CD4-positive, alpha-beta T cell treated with Interleukin-17A for 4 hours (primary cell): ENCODE measurements at regions not wholly inside any gene's neighbourhood (a gene's known extent, or its start where the extent isn't known, plus 50 kb on each side); places are given as distances from the start of the nearest gene placed in this dataset.

Source experiments
- DNase-seq: peaks from one replicate; pipeline ENCODE4 v3.0.0-alpha.2; 2020; ENCODE audit warnings: mixed read lengths

GRCh38 chr13:80235166-80235966, 105.6 kb downstream of the SPRY2 start:
- no peak for DNase-seq

GRCh38 chr13:80227645-80228044, 113.3 kb downstream of the SPRY2 start:
- no peak for DNase-seq

- DNase-seq: no peak
Observed at GRCh38 chr13:80226645-80227044, 114.3 kb downstream of the SPRY2 start.

GRCh38 chr13:80224468-80224867, 116.5 kb downstream of the SPRY2 start:
- no peak for DNase-seq

- no peak for DNase-seq
Observed at GRCh38 chr13:80217614-80218456, 123.1 kb downstream of the SPRY2 start.

GRCh38 chr13:80215368-80215767, 125.6 kb downstream of the SPRY2 start:
- DNase-seq: no peak

- no peak for DNase-seq
Observed at GRCh38 chr13:80214521-80214991, 126.4 kb downstream of the SPRY2 start.

GRCh38 chr13:80214050-80214449, 126.9 kb downstream of the SPRY2 start:
- DNase-seq: no peak

- no peak for DNase-seq
Observed at GRCh38 chr13:80213201-80213600, 127.7 kb downstream of the SPRY2 start.

- no peak for DNase-seq
Observed at GRCh38 chr13:80211566-80211965, 129.4 kb downstream of the SPRY2 start.

GRCh38 chr13:80204642-80205041, 136.3 kb downstream of the SPRY2 start:
- DNase-seq: no peak

- DNase-seq: no peak
Observed at GRCh38 chr13:80203496-80203895, 137.4 kb downstream of the SPRY2 start.

- no peak for DNase-seq
Observed at GRCh38 chr13:80201694-80202468, 139.0 kb downstream of the SPRY2 start.

GRCh38 chr13:80199585-80200292, 141.2 kb downstream of the SPRY2 start:
- DNase-seq: no peak

GRCh38 chr13:80199067-80199466, 141.9 kb downstream of the SPRY2 start:
- no peak for DNase-seq

- no peak for DNase-seq
Observed at GRCh38 chr13:80196756-80197155, 144.2 kb downstream of the SPRY2 start.

GRCh38 chr13:80195649-80196048, 145.3 kb downstream of the SPRY2 start:
- DNase-seq: no peak

- no peak for DNase-seq
Observed at GRCh38 chr13:80189889-80190597, 150.9 kb downstream of the SPRY2 start.

- DNase-seq: no peak
Observed at GRCh38 chr13:80180740-80181355, 160.1 kb downstream of the SPRY2 start.

- no peak for DNase-seq
Observed at GRCh38 chr13:80177327-80177726, 163.6 kb downstream of the SPRY2 start.

GRCh38 chr13:80173224-80173623, 167.7 kb downstream of the SPRY2 start:
- no peak for DNase-seq
